HEK293T (cell line): ENCODE measurements at regions not wholly inside any gene's neighbourhood (a gene's known extent, or its start where the extent isn't known, plus 50 kb on each side); places are given as distances from the start of the nearest gene placed in this dataset.

Experiments used
- CTCF ChIA-PET: fragments of 350-600 bp; formaldehyde crosslinking; extraction: SDS; loops from one replicate; lab custom pipeline; 2021; ENCODE audit warnings: antibody characterized with exemption, inconsistent platforms; lab: Yijun Ruan, JAX
- POLR2A ChIA-PET: fragments of 350-600 bp; formaldehyde crosslinking; extraction: SDS; loops from one replicate; lab custom pipeline; 2020; ENCODE audit warnings: antibody characterized with exemption, inconsistent platforms; lab: Yijun Ruan, JAX
- DNase-seq: peaks from one replicate; pipeline ENCODE4 v3.0.0; 2012; ENCODE audit warnings: mixed read lengths; ENCODE audit errors: extremely low spot score
- ARNT ChIP-seq: fragments of 450-650 bp; IDR thresholded peaks from 2 replicates; pipeline ENCODE4 v1.6.1; 2017; ENCODE audit warnings: mild to moderate bottlenecking
- BHLHE40 ChIP-seq: fragments of 450-650 bp; IDR thresholded peaks from 2 replicates; pipeline ENCODE4 v1.6.1; 2016; ENCODE audit warnings: mild to moderate bottlenecking, moderate library complexity, borderline replicate concordance
- CTBP1 ChIP-seq: fragments of 450-650 bp; IDR thresholded peaks from 2 replicates; pipeline ENCODE4 v1.6.1; 2016; ENCODE audit warnings: borderline replicate concordance
- ELF4 ChIP-seq: fragments of 450-650 bp; IDR thresholded peaks from 2 replicates; pipeline ENCODE4 v1.6.1; 2017; ENCODE audit warnings: antibody characterized with exemption
- FOXA1 ChIP-seq: fragments of 450-650 bp; IDR thresholded peaks from 2 replicates; pipeline ENCODE4 v1.6.1; 2016; ENCODE audit warnings: mild to moderate bottlenecking
- FOXK2 ChIP-seq: fragments of 450-650 bp; IDR thresholded peaks from 2 replicates; pipeline ENCODE4 v1.6.1; 2016; ENCODE audit warnings: mild to moderate bottlenecking
- FOXM1 ChIP-seq: fragments of 450-650 bp; IDR thresholded peaks from 2 replicates; pipeline ENCODE4 v1.6.1; 2017; ENCODE audit warnings: mild to moderate bottlenecking, borderline replicate concordance
- HDGF ChIP-seq: fragments of 450-650 bp; IDR thresholded peaks from 2 replicates; pipeline ENCODE4 v1.6.1; 2017; ENCODE audit warnings: antibody characterized with exemption, borderline replicate concordance
- L3MBTL2 ChIP-seq: fragments of 450-650 bp; conservative IDR thresholded peaks from 2 replicates; pipeline ENCODE4 v1.6.1; 2016; ENCODE audit warnings: mild to moderate bottlenecking
- LEF1 ChIP-seq: fragments of 450-650 bp; IDR thresholded peaks from 2 replicates; pipeline ENCODE4 v1.6.1; 2017; ENCODE audit warnings: mild to moderate bottlenecking, borderline replicate concordance
- NFRKB ChIP-seq: fragments of 450-650 bp; IDR thresholded peaks from 2 replicates; pipeline ENCODE4 v1.6.1; 2016; ENCODE audit warnings: mild to moderate bottlenecking, moderate library complexity
- PKNOX1 ChIP-seq: fragments of 450-650 bp; IDR thresholded peaks from 2 replicates; pipeline ENCODE4 v1.6.1; 2016
- SP1 ChIP-seq: fragments of 450-650 bp; IDR thresholded peaks from 2 replicates; pipeline ENCODE4 v1.6.1; 2017
- SUZ12 ChIP-seq: fragments of 450-650 bp; IDR thresholded peaks from 2 replicates; pipeline ENCODE4 v1.6.1; 2016; ENCODE audit warnings: mild to moderate bottlenecking
- TARDBP ChIP-seq: fragments of 450-650 bp; IDR thresholded peaks from 2 replicates; pipeline ENCODE4 v1.6.1; 2016
- ZNF384 ChIP-seq: fragments of 450-650 bp; IDR thresholded peaks from 2 replicates; pipeline ENCODE4 v1.6.1; 2016

GRCh38 chr2:12006850-12007249, 260.4 kb downstream of the LPIN1 start:
- TF ChIP-seq SP1 (no peak), FOXA1 (no peak), TARDBP (no peak), CTBP1 (no peak), HDGF (no peak), L3MBTL2 (no peak), FOXM1 (no peak)
- ChIA-PET POLR2A (no interaction called here), CTCF (no interaction called here)
- DNase-seq = no peak

GRCh38 chr2:12007282-12007681, 260.9 kb downstream of the LPIN1 start:
- TF ChIP-seq L3MBTL2 (no peak), HDGF (no peak), CTBP1 (no peak), NFRKB (no peak), LEF1 (no peak), BHLHE40 (no peak), ELF4 (no peak), PKNOX1 (no peak), ARNT (no peak), FOXA1 (no peak)
- ChIA-PET CTCF (no interaction called here), POLR2A (no interaction called here)
- DNase-seq = no peak

- DNase-seq = no peak
- POLR2A ChIA-PET = no interaction called here
- CTCF ChIA-PET = no interaction called here
Observed at GRCh38 chr2:12008425-12009061, 262.1 kb downstream of the LPIN1 start.

GRCh38 chr2:12009323-12009905, 263.0 kb downstream of the LPIN1 start:
- POLR2A ChIA-PET = no interaction called here
- TF ChIP-seq FOXA1 (no peak), BHLHE40 (no peak), PKNOX1 (no peak), HDGF (no peak), ARNT (no peak), SP1 (no peak), LEF1 (no peak), ELF4 (no peak), FOXM1 (no peak), CTBP1 (no peak)
- CTCF ChIA-PET = no interaction called here
- DNase-seq = no peak

More at GRCh38 chr2:12008425-12009061, 262.1 kb downstream of the LPIN1 start:
- no peak for TF ChIP-seq L3MBTL2
- TF ChIP-seq CTBP1 = no peak
- TF ChIP-seq ELF4 = no peak
- TF ChIP-seq PKNOX1 = no peak
- TF ChIP-seq FOXK2 = no peak
- no peak for TF ChIP-seq ZNF384
- TF ChIP-seq BHLHE40 = no peak
- no peak for TF ChIP-seq TARDBP
- no peak for TF ChIP-seq HDGF
- TF ChIP-seq FOXA1 = no peak

- TF ChIP-seq L3MBTL2 = no peak
- TF ChIP-seq FOXK2 = no peak
- TF ChIP-seq PKNOX1 = no peak
- TF ChIP-seq FOXM1 = no peak
- DNase-seq = no peak
- CTCF ChIA-PET = no interaction called here
- POLR2A ChIA-PET = no interaction called here
Observed at GRCh38 chr2:12010059-12010458, 263.6 kb downstream of the LPIN1 start.

- DNase-seq = no peak
- ChIA-PET CTCF (no interaction called here), POLR2A (no interaction called here)
- TF ChIP-seq FOXK2 (no peak), NFRKB (no peak), SUZ12 (no peak), BHLHE40 (no peak), ZNF384 (no peak), SP1 (no peak), CTBP1 (no peak), FOXA1 (no peak), ELF4 (no peak), TARDBP (no peak), FOXM1 (no peak), LEF1 (no peak), HDGF (no peak), ARNT (no peak), L3MBTL2 (no peak), PKNOX1 (no peak)
Observed at GRCh38 chr2:12010779-12011178, 264.3 kb downstream of the LPIN1 start.
